Stimulated activated naive B cell treated with anti-CD40 and anti-IgM and Interleukin-4, amounts not matched to agents 10 μg/mL and 1 μg/mL and 100 μg/mL, for 72 hours (primary cell): ENCODE measurements at regions not wholly inside any gene's neighbourhood (a gene's known extent, or its start where the extent isn't known, plus 50 kb on each side); places are given as distances from the start of the nearest gene placed in this dataset.
"Not testable (repeated sequence)": the region's sequence is repeated elsewhere in the genome, so short reads cannot be mapped to it uniquely, and the experiment has no call there.

Experiments
- ATAC-seq, 2 donors: fragments of 150-1000 bp; cut with Tn5 transposase; replicated peaks; 2 replicates each; pipeline ENCODE4 v1.10.0; 2021; ENCODE audit warnings: moderate library complexity in 1 of 2
- DNase-seq: peaks from one replicate; pipeline ENCODE4 v3.0.0; 2021
- H3K27ac Mint-ChIP-seq: one replicate; pipeline ENCODE4 v1.8.0; 2022; ENCODE audit warnings: mild to moderate bottlenecking, mixed read lengths
- H3K27me3 Mint-ChIP-seq, 2 donors: one replicate each; pipeline ENCODE4 v1.8.0; 2022; ENCODE audit warnings: mixed read lengths in 2 of 2
- H3K36me3 Mint-ChIP-seq, 2 donors: one replicate each; pipeline ENCODE4 v1.8.0; 2022; ENCODE audit warnings: mixed read lengths in 2 of 2, mild to moderate bottlenecking in 1 of 2
- H3K4me1 Mint-ChIP-seq, 2 donors: one replicate each; pipeline ENCODE4 v1.8.0; 2022; ENCODE audit warnings: mixed read lengths in 2 of 2, mild to moderate bottlenecking in 1 of 2
- H3K4me3 Mint-ChIP-seq, 2 donors: one replicate each; pipeline ENCODE4 v1.8.0; 2022; ENCODE audit warnings: mild to moderate bottlenecking in 2 of 2, mixed read lengths in 2 of 2, moderate library complexity in 1 of 2
- H3K9me3 Mint-ChIP-seq, 2 donors: one replicate each; pipeline ENCODE4 v1.8.0; 2022; ENCODE audit warnings: mixed read lengths in 2 of 2, mild to moderate bottlenecking in 1 of 2

DNA sequence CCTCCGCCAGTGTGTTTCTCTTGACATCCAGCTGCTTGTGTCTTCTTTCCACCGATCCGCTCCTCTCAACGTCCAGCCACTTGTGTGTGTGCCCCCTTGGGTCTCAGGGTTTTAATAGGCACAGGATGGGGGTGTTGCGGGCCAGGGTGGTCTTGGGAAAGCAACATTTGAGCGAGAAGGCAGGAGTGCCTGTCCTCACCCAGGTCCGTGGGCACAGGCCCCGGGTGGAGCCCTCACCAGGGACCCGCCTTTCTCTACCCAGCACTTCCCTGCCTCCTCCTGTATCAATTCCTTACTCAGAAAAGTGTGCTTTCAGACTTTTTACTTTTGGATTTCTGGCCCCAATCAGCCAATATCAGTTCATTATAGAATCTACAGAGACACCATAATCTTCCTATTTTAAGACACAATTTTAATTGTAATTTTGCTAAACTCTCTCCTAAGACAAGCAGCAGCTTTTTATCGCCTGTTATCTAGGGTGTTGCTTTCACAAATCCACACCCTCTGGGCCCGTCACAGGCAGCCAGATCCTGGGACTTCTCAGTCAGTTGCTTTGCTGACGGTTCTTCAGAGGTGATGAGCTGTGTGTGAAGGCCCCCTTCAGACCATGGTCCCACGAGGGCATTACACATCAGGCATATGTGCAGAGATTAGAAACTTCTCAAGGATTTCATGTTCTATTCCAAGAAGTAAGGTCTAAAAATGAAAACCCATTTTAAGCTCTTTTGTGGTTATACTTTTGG lies 96.0 kb upstream of the FHL2 start:
- Mint-ChIP-seq H3K4me1 (no peaks in the 10 kb centered on the region), H3K9me3 (peaks cover 6 to 9% of the 10 kb centered on the region in 2 donors), H3K4me3 (no peak overlapping the region), H3K27ac (no peak overlapping the region), H3K36me3 (peaks cover 0 to 4% of the 10 kb centered on the region in 2 donors), H3K27me3 (peaks cover 29 to 42% of the 10 kb centered on the region in 2 donors)
- DNase-seq, result no peak
- ATAC-seq, result no peak

DNA sequence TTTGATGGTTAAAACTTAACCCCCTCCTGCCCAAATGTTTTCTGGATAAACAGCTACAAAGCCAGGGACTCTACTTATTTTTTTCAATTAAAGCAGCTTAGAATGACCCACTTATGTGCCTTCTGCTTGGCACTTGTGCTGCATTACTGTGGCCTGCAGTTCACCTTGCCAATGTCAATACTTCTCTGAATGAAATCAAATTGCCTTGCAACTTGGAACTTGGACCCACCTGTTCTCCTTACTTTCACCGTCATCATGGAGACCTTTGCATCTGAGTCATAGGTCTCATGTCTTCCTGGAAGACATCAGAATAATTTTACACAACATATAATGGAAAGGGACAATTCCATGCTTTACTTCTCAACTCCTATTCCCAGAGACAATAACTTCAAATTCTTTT lies 92.1 kb upstream of the FHL2 start:
- ATAC-seq, result no peak
- DNase-seq, result no peak
- Mint-ChIP-seq H3K36me3 (peaks cover 0 to 4% of the 10 kb centered on the region in 2 donors), H3K9me3 (peaks cover 7 to 9% of the 10 kb centered on the region in 2 donors), H3K27ac (no peak overlapping the region), H3K4me1 (no peaks in the 10 kb centered on the region), H3K27me3 (peaks cover 29 to 30% of the 10 kb centered on the region in 2 donors), H3K4me3 (no peak overlapping the region)

GRCh38 chr2:105490204-105490603 lies 91.4 kb upstream of the FHL2 start:
- ATAC-seq (no peak), DNase-seq (no peak)
- no peaks in the 10 kb centered on the region for H3K4me1 Mint-ChIP-seq
- H3K27ac Mint-ChIP-seq, result no peak overlapping the region
- peaks cover 29 to 30% of the 10 kb centered on the region in 2 donors for H3K27me3 Mint-ChIP-seq
- H3K4me3 Mint-ChIP-seq, result no peak overlapping the region
- peaks cover 0 to 4% of the 10 kb centered on the region in 2 donors for H3K36me3 Mint-ChIP-seq
- peaks cover 7 to 9% of the 10 kb centered on the region in 2 donors for H3K9me3 Mint-ChIP-seq

- Mint-ChIP-seq H3K4me1 (no peaks in the 10 kb centered on the region), H3K27ac (no peak overlapping the region), H3K9me3 (peaks cover 7 to 9% of the 10 kb centered on the region in 2 donors), H3K36me3 (peaks cover 0 to 4% of the 10 kb centered on the region in 2 donors), H3K27me3 (peaks cover 24 to 30% of the 10 kb centered on the region in 2 donors), H3K4me3 (no peak overlapping the region)
- ATAC-seq (no peak), DNase-seq (no peak)
Observed at GRCh38 chr2:105489168-105489878, 90.5 kb upstream of the FHL2 start.

- Mint-ChIP-seq H3K4me3 (no peak overlapping the region), H3K27ac (no peak overlapping the region), H3K36me3 (peaks cover 0 to 4% of the 10 kb centered on the region in 2 donors), H3K9me3 (peaks cover 6% of the 10 kb centered on the region in 2 donors), H3K4me1 (no peaks in the 10 kb centered on the region), H3K27me3 (peaks cover 20 to 22% of the 10 kb centered on the region in 2 donors)
- DNase-seq, result no peak
- no peak for ATAC-seq
Observed at GRCh38 chr2:105488285-105488684, 89.4 kb upstream of the FHL2 start.

DNA sequence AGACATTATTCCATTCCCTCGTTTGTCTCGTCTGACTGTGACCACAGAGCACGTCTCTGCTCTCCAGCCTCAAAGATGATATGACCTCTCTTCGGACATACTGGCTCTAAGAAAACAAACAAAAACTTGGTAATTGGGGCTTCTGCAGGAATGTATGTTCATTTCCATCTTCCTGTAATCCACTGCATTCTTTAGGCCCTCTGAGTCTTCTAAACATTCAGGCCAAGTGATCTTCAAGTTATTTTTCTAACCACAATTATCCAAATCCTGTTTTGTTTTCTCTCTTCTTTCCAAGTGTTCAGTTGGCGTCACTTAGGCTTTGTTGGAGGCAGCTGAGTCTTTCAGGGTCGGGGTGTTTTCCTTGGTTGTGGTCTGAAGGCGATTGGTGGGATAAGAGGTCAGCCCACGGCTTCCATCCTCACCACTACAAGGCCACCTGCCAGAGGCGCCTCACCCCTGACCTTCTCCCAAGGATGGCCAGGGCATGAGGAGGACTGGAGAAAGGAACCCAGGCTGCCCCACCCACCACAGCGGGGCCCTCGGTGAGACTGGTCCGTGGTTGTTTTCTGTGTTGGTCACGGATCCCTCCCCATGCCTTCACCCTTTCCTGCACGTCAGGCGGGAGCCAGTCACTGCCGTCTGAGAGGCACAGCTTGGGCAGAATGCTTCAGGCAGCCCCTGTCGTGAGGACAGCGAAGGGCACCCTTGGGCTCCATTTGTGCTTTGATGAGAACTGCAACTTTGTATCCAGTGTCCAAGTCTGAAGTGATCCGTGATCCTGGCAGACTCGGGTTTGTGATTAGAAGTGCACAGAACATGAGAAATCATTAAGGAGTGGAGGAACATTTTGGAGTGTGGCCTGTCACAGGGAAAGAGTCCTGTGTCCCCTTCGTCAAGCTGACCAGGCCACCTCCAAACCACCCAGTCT lies 88.6 kb upstream of the FHL2 start:
- DNase-seq, result no peak
- no peaks in the 10 kb centered on the region for H3K4me1 Mint-ChIP-seq
- H3K9me3 Mint-ChIP-seq, result peaks cover 0 to 1% of the 10 kb centered on the region in 2 donors
- H3K4me3 Mint-ChIP-seq, result no peak overlapping the region
- H3K36me3 Mint-ChIP-seq, result no peaks in the 10 kb centered on the region
- no peak for ATAC-seq
- H3K27ac Mint-ChIP-seq, result no peak overlapping the region
- peaks cover 14 to 15% of the 10 kb centered on the region in 2 donors for H3K27me3 Mint-ChIP-seq

DNA sequence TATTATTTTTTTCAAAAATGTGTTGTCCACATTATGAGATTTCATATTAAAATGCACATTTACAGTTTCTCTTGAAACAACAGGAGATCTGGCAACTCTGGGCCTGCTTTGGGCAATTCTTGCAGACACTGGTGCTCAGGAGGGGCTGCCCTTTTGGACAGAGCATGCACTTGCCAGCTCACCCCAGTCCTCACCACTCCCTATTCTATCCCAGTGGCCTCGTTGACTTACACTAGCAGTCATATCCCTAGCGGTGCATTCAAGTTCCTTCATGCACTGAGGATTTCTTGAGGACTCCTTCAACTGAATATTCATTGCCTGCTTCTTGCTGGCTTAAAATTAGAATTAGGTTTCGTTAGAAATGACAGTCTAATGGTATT lies 87.9 kb upstream of the FHL2 start:
- peaks cover 0 to 1% of the 10 kb centered on the region in 2 donors for H3K9me3 Mint-ChIP-seq
- ATAC-seq, result no peak
- H3K4me1 Mint-ChIP-seq, result no peaks in the 10 kb centered on the region
- H3K27me3 Mint-ChIP-seq, result peaks cover 13 to 14% of the 10 kb centered on the region in 2 donors
- DNase-seq, result no peak
- no peaks in the 10 kb centered on the region for H3K36me3 Mint-ChIP-seq
- no peak overlapping the region for H3K27ac Mint-ChIP-seq
- no peak overlapping the region for H3K4me3 Mint-ChIP-seq

GRCh38 chr2:105478670-105479069 lies 79.8 kb upstream of the FHL2 start:
- ATAC-seq (no peak), DNase-seq (no peak)
- no peak overlapping the region for H3K4me3 Mint-ChIP-seq
- H3K4me1 Mint-ChIP-seq, result no peaks in the 10 kb centered on the region
- no peak overlapping the region for H3K27ac Mint-ChIP-seq
- no peaks in the 10 kb centered on the region for H3K36me3 Mint-ChIP-seq
- H3K9me3 Mint-ChIP-seq, result no peaks in the 10 kb centered on the region
- H3K27me3 Mint-ChIP-seq, result peaks cover 0 to 8% of the 10 kb centered on the region in 2 donors

DNA sequence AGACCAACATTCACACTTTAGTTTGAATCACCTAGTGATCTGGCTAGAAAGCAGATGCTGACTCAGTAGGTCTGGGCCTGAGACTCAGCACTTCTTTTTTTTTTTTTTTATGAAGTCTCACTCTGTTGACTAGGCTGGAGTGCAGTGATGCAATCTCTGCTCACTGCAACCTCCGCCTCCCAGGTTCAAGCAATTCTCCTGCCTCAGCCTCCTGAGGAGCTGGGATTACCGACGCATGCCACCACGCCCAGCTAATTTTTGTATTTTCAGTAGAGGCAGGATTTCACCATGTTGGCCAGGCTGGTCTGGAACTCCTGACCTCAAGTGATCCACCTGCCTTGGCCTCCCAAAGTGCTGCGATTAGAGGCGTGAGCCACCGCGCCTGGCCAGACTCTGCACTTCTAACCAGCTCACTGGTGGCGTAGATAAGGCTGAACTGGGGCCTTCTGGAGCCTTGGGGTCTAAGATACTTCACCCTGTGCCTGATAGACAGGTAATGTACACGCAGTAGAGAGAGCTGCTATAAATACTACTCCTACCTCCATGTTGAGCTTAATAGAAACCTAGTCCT lies 78.3 kb upstream of the FHL2 start:
- H3K36me3 Mint-ChIP-seq, H3K27me3 Mint-ChIP-seq, H3K9me3 Mint-ChIP-seq, H3K27ac Mint-ChIP-seq, H3K4me1 Mint-ChIP-seq, DNase-seq, ATAC-seq, H3K4me3 Mint-ChIP-seq: not testable (repeated sequence)

DNA sequence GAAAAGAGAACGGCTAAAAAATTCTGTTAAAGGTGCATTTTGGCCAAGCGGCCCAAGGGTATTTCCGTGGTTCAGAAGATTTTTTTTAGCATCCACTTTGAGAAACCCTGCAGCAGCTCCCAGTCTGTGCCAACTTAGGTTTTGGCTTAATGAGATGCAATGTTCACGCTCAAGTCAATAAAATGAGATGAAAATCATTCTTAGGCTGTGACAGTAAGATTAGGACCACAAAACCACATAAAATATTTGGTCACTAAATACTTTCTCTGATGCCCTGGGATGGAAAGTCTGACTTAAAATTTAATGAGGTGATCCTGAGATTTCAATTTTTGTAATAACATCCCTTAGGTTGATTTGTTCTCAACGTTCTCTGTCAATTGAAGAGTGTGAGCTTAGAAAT lies 74.2 kb upstream of the FHL2 start:
- no peak for DNase-seq
- peaks cover 4 to 6% of the 10 kb centered on the region in 2 donors for H3K27me3 Mint-ChIP-seq
- H3K27ac Mint-ChIP-seq, result no peak overlapping the region
- peaks cover 0 to 2% of the 10 kb centered on the region in 2 donors for H3K4me1 Mint-ChIP-seq
- no peak overlapping the region for H3K4me3 Mint-ChIP-seq
- no peak for ATAC-seq
- H3K9me3 Mint-ChIP-seq, result peaks cover 0 to 1% of the 10 kb centered on the region in 2 donors
- no peaks in the 10 kb centered on the region for H3K36me3 Mint-ChIP-seq

DNA sequence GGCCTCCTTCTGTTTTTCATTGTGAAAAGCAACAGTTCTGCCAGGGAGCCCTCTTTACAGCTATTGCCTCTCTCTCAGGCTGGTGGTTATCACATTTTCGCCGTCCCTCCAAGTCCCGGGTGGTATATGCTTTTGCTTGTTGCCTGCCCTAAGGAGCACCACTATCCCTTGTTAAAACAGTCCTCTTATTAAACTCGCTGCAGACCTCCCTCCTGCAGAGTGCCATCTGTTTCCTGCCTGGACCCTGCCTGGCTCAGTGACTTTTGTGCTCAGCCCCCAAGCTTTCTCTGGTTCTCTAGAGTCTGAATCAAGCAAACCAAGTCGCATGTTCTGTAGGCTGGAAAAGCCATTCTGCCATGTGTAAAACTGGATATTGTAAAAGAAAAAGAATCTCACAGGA lies 72.1 kb upstream of the FHL2 start:
- Mint-ChIP-seq H3K9me3 (peaks cover 0 to 1% of the 10 kb centered on the region in 2 donors), H3K4me1 (peaks cover 2 to 7% of the 10 kb centered on the region in 2 donors), H3K27me3 (peaks cover 9 to 10% of the 10 kb centered on the region in 2 donors), H3K4me3 (no peak overlapping the region), H3K27ac (no peak overlapping the region), H3K36me3 (no peaks in the 10 kb centered on the region)
- DNase-seq (no peak), ATAC-seq (no peak)

DNA sequence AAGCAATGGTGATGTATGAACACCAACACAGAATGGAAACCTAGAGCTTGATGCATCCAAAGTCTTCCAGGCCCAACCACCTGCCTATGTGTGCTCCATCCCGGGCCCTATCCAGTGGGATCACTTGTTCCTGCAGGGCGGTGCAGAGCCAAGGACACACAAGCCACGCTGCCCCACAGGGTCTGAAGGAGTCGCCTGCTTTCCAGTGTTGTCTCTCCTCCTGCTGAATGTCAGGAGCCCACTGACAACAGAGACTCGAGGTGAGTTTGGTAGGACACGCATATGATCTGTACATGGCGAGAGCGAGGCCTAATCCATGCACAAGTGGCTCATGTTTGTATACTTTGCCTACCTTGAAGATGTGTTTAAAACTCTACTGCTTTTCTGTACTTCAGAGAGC lies 70.9 kb upstream of the FHL2 start:
- peaks cover 2 to 7% of the 10 kb centered on the region in 2 donors for H3K4me1 Mint-ChIP-seq
- no peak overlapping the region for H3K4me3 Mint-ChIP-seq
- no peak for DNase-seq
- peaks cover 0 to 1% of the 10 kb centered on the region in 2 donors for H3K9me3 Mint-ChIP-seq
- peaks cover 13 to 14% of the 10 kb centered on the region in 2 donors for H3K27me3 Mint-ChIP-seq
- no peaks in the 10 kb centered on the region for H3K36me3 Mint-ChIP-seq
- H3K27ac Mint-ChIP-seq, result no peak overlapping the region
- no peak for ATAC-seq

- ATAC-seq, result no peak
- peaks cover 2 to 7% of the 10 kb centered on the region in 2 donors for H3K4me1 Mint-ChIP-seq
- H3K27me3 Mint-ChIP-seq, result peaks cover 13 to 14% of the 10 kb centered on the region in 2 donors
- no peaks in the 10 kb centered on the region for H3K36me3 Mint-ChIP-seq
- no peak for DNase-seq
- H3K4me3 Mint-ChIP-seq, result no peak overlapping the region
- peaks cover 0 to 1% of the 10 kb centered on the region in 2 donors for H3K9me3 Mint-ChIP-seq
- no peak overlapping the region for H3K27ac Mint-ChIP-seq
Observed at GRCh38 chr2:105468582-105469042, 69.8 kb upstream of the FHL2 start.

- H3K27ac Mint-ChIP-seq, result no peak overlapping the region
- no peak for ATAC-seq
- H3K27me3 Mint-ChIP-seq, result peaks cover 13 to 14% of the 10 kb centered on the region in 2 donors
- H3K4me1 Mint-ChIP-seq, result peaks cover 0 to 7% of the 10 kb centered on the region in 2 donors
- H3K36me3 Mint-ChIP-seq, result no peaks in the 10 kb centered on the region
- no peak overlapping the region for H3K4me3 Mint-ChIP-seq
- no peak for DNase-seq
- H3K9me3 Mint-ChIP-seq, result peaks cover 0 to 1% of the 10 kb centered on the region in 2 donors
Observed at GRCh38 chr2:105464325-105464724, 65.5 kb upstream of the FHL2 start.
